LHCN-M2 (cell line): ENCODE measurements at regions not wholly inside any gene's neighbourhood (a gene's known extent, or its start where the extent isn't known, plus 50 kb on each side); places are given as distances from the start of the nearest gene placed in this dataset.

Experiments
- DNase-seq: peaks from one replicate; pipeline ENCODE4 v3.0.0-alpha.2; 2012; ENCODE audit warnings: low read depth

- no peak for DNase-seq
These were observed 282.8 kb downstream of the CDH26 start for GRCh38 chr20:60240986-60241385.

DNA sequence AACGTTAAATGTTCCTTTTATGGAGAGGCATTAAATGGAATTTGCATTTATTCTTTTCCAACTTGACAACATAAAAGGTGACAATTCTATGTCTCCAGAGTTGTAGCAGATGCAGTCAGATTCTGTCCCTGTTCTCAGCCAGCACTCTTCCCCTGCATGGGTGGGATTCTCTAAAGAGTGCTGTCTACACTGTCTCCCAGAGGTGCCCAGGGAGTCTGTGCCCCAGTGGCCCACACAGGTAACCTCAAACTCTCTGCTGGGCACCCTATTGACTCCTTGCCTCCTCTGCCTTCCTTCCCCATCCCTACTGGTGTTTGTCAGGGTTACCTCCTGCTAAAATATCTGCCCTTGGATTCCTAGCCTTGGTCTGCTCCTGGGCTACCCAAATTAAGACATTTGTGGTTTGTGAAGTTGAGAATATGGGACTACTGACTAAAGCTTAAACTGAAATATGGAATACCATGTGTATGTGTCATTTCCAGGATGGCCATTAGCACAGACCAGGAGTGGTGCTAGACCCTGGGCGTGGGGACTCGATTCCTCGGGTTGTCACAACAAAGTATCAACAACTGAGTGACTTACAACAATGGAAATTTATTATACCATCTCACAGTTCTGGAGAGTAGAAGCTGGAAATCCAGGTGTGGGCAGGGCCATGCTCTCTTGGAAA lies 284.7 kb downstream of the CDH26 start:
- peak; percentile 74 for DNase-seq

- no peak for DNase-seq
These were observed 286.3 kb downstream of the CDH26 start for GRCh38 chr20:60244373-60245146.

GRCh38 chr20:60246751-60247150 lies 288.5 kb downstream of the CDH26 start:
- peak; percentile 46 for DNase-seq

- peak; percentile 96 for DNase-seq
These were observed 291.2 kb downstream of the CDH26 start for GRCh38 chr20:60249436-60249835.

DNA sequence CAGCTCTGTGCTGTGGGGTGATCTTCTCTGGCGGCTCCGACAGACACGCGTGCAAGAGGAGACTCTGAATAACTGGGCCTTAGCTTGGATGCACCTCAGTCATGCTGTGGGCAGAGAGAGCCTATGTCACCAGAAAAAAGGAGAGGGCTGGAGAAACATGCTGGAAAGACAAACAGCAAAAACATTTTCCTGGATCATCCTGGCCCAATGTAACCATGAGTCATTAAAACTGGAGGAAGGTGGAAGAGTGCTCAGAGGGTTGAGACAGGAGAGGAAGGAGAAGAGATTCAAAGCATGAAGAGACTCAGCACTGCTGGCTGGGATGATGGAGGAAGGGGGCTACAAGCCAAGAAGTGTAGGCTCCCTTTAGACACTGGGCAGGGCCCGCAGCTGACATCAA lies 292.0 kb downstream of the CDH26 start:
- no peak for DNase-seq

- no peak for DNase-seq
These were observed 294.6 kb downstream of the CDH26 start for GRCh38 chr20:60252866-60253265.

DNA sequence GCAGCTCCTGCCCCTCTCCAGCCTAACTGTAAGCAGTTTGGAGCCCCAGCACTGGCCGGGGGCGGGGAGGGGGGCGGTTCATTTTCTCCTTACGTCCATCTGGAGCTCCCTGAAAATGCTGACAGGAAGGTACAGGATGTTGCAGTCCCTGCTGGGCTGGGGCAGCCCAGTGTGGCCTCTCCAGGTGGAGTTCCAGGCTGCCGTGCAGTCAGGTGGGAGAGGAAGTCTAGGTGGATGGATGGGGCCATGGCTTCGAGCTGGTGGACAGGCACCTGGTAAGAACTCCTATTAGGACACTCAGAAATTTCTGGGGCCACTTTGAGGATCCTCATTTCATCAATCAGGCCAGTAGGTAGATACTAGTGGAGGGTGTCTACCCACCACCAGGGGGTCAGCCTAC lies 295.2 kb downstream of the CDH26 start:
- no peak for DNase-seq

DNA sequence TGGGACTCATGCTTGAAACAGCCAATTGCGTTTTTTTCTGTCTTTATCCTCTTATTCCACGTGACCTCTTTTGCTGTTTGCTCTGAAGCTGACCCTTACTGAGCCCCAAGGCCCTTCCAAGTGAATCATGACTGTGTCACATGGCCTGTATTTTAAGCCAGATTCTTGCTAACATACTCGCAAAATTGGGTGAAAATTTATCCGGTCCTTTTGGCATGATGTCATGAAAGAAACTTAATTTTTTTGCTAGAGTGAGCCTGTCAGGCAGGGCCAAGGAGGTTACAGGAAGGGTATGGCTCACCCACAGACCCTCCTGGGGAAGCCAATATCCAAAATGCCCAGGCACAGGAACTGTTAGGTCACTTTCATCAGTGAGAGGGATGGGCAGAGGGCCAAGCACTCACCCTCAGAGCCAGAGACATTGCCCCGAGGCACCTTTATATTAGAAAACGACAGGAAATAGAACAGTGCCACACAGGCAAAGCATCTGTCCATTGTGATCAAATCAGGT lies 296.7 kb downstream of the CDH26 start:
- DNase-seq, result peak; percentile 82

DNA sequence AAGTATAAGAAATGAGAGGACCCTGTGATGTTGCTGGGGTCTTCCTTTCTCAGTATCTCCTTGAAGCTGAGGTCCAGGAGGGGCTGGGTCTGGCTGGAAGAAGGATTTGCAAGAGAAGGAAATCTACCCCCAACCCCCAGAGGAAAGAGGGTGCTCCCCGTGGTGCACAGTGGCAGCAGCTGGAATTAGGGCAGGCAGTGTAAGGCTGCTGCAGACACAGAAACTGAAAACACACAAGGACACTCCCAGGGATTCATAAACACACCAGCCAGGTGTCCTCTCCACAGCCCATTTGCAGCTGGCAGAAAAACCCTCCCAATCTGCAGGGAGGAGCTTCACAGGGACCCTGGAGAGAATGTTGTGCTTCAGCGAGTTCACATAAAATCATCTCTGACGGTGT lies 297.2 kb downstream of the CDH26 start:
- no peak for DNase-seq

DNA sequence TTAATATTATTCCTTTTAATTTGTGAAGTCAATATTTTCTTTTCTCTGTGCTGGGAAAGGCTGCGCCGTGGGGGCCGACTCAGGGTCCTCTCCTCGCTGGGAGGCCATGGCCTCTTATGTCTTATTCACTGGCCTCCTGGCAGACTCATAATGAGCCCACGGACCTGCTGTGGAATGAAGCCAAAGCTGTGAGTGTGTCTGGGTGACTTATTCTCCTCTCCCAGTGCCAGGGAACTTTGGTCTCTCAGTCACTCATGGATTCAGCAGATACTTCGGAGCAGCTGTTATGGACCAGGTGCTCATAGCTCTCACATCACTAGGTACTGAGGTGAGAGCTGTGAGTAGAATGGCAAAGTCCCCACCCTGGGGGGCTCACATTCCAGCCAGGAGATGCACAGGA lies 297.6 kb downstream of the CDH26 start:
- DNase-seq, result peak; percentile 22

DNA sequence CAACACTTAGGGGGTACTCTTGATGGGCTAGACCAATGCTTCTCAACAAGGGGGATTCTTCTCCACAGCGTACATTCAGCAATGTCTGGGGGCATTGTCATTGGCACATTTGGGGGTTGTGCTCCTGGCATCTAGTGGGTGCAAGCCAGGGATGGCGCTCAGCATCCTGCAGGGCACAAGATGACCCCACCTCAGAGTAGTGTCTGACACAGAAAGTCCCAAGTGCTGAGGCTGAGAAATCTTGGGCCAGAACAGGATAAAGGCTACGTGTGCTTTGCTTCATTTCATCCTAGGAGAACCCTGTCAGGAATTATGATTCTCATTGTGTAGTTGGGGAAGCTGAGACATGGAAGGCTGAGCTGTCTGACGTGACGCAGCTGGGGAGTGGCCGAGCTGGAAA lies 298.6 kb downstream of the CDH26 start:
- DNase-seq, result no peak

- DNase-seq, result no peak
These were observed 299.4 kb downstream of the CDH26 start for GRCh38 chr20:60257671-60258070.

GRCh38 chr20:60258255-60258863 lies 300.1 kb downstream of the CDH26 start:
- no peak for DNase-seq

GRCh38 chr20:60261333-60261732 lies 303.1 kb downstream of the CDH26 start:
- no peak for DNase-seq

GRCh38 chr20:60262967-60263603 lies 304.9 kb downstream of the CDH26 start:
- DNase-seq, result no peak

- DNase-seq, result no peak
These were observed 305.8 kb downstream of the CDH26 start for GRCh38 chr20:60263725-60264709.

DNA sequence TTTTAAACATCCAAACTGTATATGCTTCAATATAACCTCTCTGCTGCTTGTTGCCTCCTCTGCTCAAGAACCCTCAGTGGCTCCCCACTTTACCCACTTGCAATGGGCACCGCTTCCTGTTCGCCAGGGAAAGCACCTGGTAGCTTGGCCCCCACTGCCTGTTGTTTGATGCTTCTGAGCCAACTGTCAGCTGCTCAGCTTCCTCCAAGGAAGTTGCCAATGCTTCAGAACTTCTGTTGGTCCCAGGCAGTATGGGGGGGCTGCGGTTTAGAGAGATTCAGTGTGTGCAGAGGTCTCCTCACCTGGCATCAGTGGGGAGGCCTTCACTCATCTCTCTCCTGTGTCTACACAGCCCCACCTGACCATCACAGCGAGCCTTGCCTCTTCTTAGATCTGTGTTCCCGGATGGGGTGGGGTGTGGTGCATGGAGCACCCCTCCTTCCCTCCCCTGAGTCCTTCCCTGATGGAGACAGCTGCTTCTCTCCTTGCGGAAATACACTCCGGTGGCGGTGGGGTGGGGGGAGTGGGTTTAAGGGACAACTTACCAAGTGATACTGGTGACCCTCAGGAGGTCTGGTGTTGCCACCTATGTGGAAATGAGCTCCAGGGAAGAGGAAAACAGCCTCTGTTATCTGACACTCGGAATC lies 308.1 kb downstream of the CDH26 start:
- DNase-seq, result no peak

- no peak for DNase-seq
These were observed 310.3 kb downstream of the CDH26 start for GRCh38 chr20:60268491-60268890.

DNA sequence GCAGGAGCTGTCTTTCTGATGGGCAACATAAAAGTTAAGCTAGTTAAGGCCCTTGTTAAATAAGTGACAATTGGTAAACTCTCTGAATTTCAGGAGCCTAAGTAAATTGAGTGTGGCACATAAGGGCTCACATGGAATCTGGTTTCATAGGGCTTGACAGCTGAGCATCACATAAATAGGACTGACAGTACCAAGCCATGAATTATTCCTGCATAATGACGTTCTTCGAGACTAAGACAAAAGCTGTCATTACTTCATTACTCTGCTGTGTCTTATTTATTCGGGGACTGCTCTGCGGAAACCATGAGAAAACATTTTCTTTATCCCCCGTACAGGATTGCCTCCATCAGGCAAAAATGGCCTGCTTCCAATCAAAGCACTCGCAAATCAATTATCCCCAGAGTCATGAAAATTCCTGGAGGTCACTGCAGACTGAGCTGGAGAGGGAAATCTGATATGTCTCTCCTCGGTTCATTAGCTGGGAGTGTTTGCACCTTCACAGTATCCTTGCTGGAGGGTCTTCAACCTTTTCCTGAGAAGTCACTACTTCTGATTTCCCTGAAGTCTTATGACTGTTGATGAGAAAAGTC lies 311.4 kb downstream of the CDH26 start:
- DNase-seq, result no peak
